Fibroblast of lung (primary cell): ENCODE measurements at regions not wholly inside any gene's neighbourhood (a gene's known extent, or its start where the extent isn't known, plus 50 kb on each side); places are given as distances from the start of the nearest gene placed in this dataset.
A peak's percentile ranks its signal among the peaks of the same experiment; 100 is the strongest.

Source experiments
- DNase-seq, 2 donors: peaks; one replicate each; pipeline versions ENCODE4 v3.0.0 to v3.0.0-alpha.2; 2010; ENCODE audit warnings: low read depth in 2 of 2
- H2AFZ ChIP-seq: 2 replicates; pipeline ENCODE4 v1.5.1; 2012; ENCODE audit warnings: low read length, control low read depth, inconsistent platforms
- H3K27ac ChIP-seq: 2 replicates; pipeline ENCODE4 v1.5.1; 2011; ENCODE audit warnings: low read length, control low read depth; ENCODE audit not compliant: insufficient read depth
- H3K27me3 ChIP-seq: 2 replicates; pipeline ENCODE4 v1.5.1; 2011; ENCODE audit warnings: mild to moderate bottlenecking, low read length; ENCODE audit not compliant: control insufficient read depth, insufficient read depth
- H3K36me3 ChIP-seq: 2 replicates; pipeline ENCODE4 v1.5.1; 2011; ENCODE audit warnings: low read length; ENCODE audit not compliant: control insufficient read depth, insufficient read depth
- H3K4me1 ChIP-seq: 2 replicates; pipeline ENCODE4 v1.5.1; 2011; ENCODE audit warnings: low read length; ENCODE audit not compliant: control insufficient read depth, insufficient read depth; ENCODE audit errors: extremely low read depth
- H3K4me2 ChIP-seq: 2 replicates; pipeline ENCODE4 v1.5.1; 2011; ENCODE audit warnings: low read length, control low read depth; ENCODE audit not compliant: insufficient read depth; ENCODE audit errors: extremely low read depth
- H3K4me3 ChIP-seq, 4 experiments: fragments of 200-600 bp in 1 of 4; sonication (generic) in 1 of 4; replicated peaks in 1 of 4; 2 replicates each; pipeline ENCODE4 v1.5.1; 2011 to 2016; ENCODE audit warnings: low read length in 4 of 4, low read depth in 3 of 4, mild to moderate bottlenecking in 3 of 4, control low read depth in 2 of 4, inconsistent platforms in 1 of 4, mixed read lengths in 1 of 4; ENCODE audit not compliant: insufficient read depth in 1 of 4; ENCODE audit errors: control extremely low read depth in 1 of 4
- H3K79me2 ChIP-seq: 2 replicates; pipeline ENCODE4 v1.5.1; 2012; ENCODE audit warnings: mild to moderate bottlenecking, low read length, inconsistent platforms; ENCODE audit not compliant: control insufficient read depth, insufficient read depth
- H3K9ac ChIP-seq: 2 replicates; pipeline ENCODE4 v1.5.1; 2011; ENCODE audit warnings: mild to moderate bottlenecking, low read length, control low read depth; ENCODE audit not compliant: insufficient read depth
- H3K9me3 ChIP-seq: 2 replicates; pipeline ENCODE4 v1.5.1; 2012; ENCODE audit warnings: low read depth, low read length; ENCODE audit not compliant: control insufficient read depth, insufficient read depth
- H4K20me1 ChIP-seq: 2 replicates; pipeline ENCODE4 v1.5.1; 2011; ENCODE audit warnings: low read length; ENCODE audit not compliant: control insufficient read depth, insufficient read depth; ENCODE audit errors: extremely low read depth
- EZH2 ChIP-seq: IDR thresholded peaks from 2 replicates; pipeline ENCODE4 v1.5.1; 2012; ENCODE audit warnings: low read length, control low read depth, mild to moderate bottlenecking; ENCODE audit errors: missing control alignments
- TF ChIP-seq, protein P1 (sequence below), 2 donors: IDR thresholded peaks in 1 of 2; conservative IDR thresholded peaks in 1 of 2; 1 replicate in 1 of 2; 2 replicates in 1 of 2; pipeline ENCODE4 v1.5.1; 2011 to 2012; ENCODE audit warnings: low read length in 2 of 2, control low read depth in 1 of 2, inconsistent platforms in 1 of 2, low read depth in 1 of 2, mild to moderate bottlenecking in 1 of 2

- Histone ChIP-seq H3K36me3 (no peaks in the 10 kb centered on the region), H3K4me1 (peaks cover 4% of the 10 kb centered on the region), H3K27ac (no peak overlapping the region), H3K9ac (no peak overlapping the region), H2AFZ (no peak overlapping the region), H3K27me3 (no peaks in the 10 kb centered on the region), H3K4me3 (no peak overlapping the region), H3K9me3 (no peaks in the 10 kb centered on the region), H3K79me2 (no peaks in the 10 kb centered on the region), H3K4me2 (no peak overlapping the region), H4K20me1 (no peaks in the 10 kb centered on the region)
- TF ChIP-seq EZH2, result no peak
- TF ChIP-seq, protein P1, sequence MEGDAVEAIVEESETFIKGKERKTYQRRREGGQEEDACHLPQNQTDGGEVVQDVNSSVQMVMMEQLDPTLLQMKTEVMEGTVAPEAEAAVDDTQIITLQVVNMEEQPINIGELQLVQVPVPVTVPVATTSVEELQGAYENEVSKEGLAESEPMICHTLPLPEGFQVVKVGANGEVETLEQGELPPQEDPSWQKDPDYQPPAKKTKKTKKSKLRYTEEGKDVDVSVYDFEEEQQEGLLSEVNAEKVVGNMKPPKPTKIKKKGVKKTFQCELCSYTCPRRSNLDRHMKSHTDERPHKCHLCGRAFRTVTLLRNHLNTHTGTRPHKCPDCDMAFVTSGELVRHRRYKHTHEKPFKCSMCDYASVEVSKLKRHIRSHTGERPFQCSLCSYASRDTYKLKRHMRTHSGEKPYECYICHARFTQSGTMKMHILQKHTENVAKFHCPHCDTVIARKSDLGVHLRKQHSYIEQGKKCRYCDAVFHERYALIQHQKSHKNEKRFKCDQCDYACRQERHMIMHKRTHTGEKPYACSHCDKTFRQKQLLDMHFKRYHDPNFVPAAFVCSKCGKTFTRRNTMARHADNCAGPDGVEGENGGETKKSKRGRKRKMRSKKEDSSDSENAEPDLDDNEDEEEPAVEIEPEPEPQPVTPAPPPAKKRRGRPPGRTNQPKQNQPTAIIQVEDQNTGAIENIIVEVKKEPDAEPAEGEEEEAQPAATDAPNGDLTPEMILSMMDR (conservative IDR thresholded peaks at IDR 0.05 in 1 of 2, IDR thresholded peaks at IDR 0.05 in 1 of 2; ENCODE audit: low read depth in 1 of 2, low read length in 2 of 2), result no peak
- no peak for DNase-seq
Measured at GRCh38 chr12:67414011-67414715, 145.0 kb downstream of the CAND1 start.

- TF ChIP-seq EZH2, result no peak
- TF ChIP-seq, protein P1 (conservative IDR thresholded peaks at IDR 0.05 in 1 of 2, IDR thresholded peaks at IDR 0.05 in 1 of 2; ENCODE audit: low read depth in 1 of 2, low read length in 2 of 2), result peak; percentile 56 to 69
- no peaks in the 10 kb centered on the region for H3K27me3 ChIP-seq
Measured at GRCh38 chr12:67415473-67415872, 146.3 kb downstream of the CAND1 start.

DNA sequence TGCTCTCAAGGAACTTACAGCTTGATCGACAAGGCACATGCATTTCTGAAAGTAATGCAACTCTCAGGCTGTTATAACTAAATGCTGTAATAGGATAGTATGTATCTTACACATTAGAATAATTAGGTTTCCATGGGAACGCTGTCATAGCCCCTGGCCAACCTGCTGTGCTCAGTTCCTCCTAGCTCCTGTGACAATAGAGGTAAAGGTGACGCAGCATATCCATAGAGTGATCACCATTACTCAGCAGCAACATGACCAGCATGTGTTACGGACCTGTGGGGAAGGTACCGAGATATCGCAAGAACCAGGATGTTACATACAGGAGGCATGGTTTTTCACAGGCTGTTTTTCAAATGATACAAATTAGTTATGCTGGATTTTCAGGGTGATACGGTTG, 150.7 kb downstream of the CAND1 start:
- Histone ChIP-seq H2AFZ (no peak overlapping the region), H3K36me3 (no peaks in the 10 kb centered on the region), H3K4me2 (no peak overlapping the region), H3K4me1 (no peaks in the 10 kb centered on the region), H3K9me3 (no peaks in the 10 kb centered on the region), H3K9ac (no peak overlapping the region), H3K27me3 (no peaks in the 10 kb centered on the region), H3K79me2 (no peaks in the 10 kb centered on the region), H3K4me3 (no peak overlapping the region), H4K20me1 (no peaks in the 10 kb centered on the region), H3K27ac (no peak overlapping the region)
- TF ChIP-seq EZH2, result no peak
- TF ChIP-seq, protein P1 (conservative IDR thresholded peaks at IDR 0.05 in 1 of 2, IDR thresholded peaks at IDR 0.05 in 1 of 2; ENCODE audit: low read depth in 1 of 2, low read length in 2 of 2), result no peak
- no peak for DNase-seq

More at GRCh38 chr12:67415473-67415872, 146.3 kb downstream of the CAND1 start:
- no peaks in the 10 kb centered on the region for H3K9me3 ChIP-seq
- H3K4me2 ChIP-seq, result no peak overlapping the region
- H3K79me2 ChIP-seq, result no peaks in the 10 kb centered on the region
- H2AFZ ChIP-seq, result no peak overlapping the region
- DNase-seq, result peak; percentile 37 to 55
- no peak overlapping the region for H3K4me3 ChIP-seq
- H3K9ac ChIP-seq, result no peak overlapping the region
- no peaks in the 10 kb centered on the region for H3K36me3 ChIP-seq
- peaks cover under 1% of the 10 kb centered on the region for H3K4me1 ChIP-seq
- H4K20me1 ChIP-seq, result no peaks in the 10 kb centered on the region
- H3K27ac ChIP-seq, result no peak overlapping the region
